AG08396 (cell line): ENCODE measurements at regions not wholly inside any gene's neighbourhood (a gene's known extent, or its start where the extent isn't known, plus 50 kb on each side); places are given as distances from the start of the nearest gene placed in this dataset.

ENCODE experiments used
- DNase-seq: peaks from one replicate; pipeline ENCODE4 v3.0.0; 2012; ENCODE audit warnings: low spot score, mixed read lengths

DNA sequence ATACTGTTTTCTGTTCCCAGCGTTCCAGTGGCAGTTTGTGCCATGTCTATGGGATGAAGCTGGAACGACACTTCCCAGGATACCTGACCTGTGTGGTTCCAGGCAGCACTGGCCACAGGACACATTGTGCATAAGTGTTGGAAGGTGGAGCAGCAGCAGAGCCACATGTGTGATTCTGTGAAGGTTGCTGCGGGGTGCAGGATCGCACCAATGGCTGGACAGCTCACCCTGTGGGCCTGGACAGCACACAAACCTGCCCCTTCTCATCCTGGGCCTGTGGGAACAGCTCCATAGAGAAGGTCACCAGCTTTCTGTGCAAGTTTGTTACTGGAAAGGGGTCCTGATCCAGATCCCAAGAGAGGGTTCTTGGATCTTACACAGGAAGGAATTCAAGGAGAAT lies 252.2 kb upstream of the RAB6C start:
- DNase-seq: no peak

DNA sequence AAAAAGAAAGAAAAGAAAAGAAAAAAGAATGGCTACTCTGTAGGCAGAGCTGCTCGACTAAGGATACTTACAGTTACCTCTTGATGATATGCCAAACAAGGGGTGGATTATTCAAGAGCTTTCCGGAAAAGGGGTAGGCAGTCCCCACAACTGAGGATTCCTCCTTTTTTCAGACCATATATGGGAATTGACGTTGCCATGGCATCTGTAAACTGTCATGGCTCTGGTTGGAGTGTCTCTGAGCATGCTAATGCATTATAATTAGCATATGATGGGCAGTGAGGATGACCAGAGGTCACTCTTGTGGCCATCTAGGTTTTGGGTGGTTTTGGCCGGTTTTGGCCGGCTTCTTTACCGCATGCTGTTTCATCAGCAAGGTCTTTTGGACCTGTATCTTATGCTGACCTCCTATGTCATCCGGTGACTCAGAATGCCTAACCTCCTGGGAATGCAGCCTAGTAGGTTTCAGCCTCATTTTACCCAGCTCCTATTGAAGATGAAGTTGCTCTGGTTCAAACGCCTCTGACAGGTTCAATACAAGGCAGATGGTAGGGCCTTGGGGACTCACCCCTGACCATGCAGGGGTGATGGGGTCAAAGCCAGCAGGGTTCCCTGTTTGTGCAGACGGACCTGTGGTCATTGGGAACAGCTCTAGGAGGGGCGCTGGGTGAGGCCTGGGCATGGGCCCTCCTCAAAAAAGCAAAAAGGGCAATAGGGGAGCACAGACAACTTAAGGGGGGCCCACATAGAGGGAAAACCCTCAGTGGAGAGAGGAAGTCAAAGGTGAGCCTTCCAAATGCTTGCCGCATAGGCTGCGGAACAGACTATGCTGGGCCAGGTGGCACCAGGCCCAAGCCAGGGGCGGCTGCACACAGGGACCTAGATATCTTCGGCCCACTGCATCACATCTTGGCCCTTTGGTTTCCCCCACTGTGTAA lies 251.2 kb upstream of the RAB6C start:
- DNase-seq: no peak

DNA sequence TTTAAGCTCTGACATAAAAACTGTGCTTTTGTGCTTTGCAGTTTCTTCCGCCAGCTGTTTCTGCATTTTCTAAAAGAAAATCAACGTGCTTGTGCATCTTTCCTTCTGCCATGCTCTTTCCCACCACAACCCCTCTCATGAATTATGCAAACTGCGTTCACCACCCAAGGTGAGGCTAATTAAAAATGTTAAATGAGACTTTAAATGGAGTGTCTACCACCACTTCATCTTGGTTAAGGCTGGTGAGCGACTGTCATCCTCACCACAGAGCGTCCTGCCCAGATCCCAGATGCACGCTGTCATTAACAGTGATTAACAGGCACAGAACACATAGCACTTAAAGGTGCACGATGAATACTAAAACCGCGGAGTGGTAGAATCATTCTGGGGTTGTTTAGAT lies 250.5 kb upstream of the RAB6C start:
- DNase-seq: no peak

DNA sequence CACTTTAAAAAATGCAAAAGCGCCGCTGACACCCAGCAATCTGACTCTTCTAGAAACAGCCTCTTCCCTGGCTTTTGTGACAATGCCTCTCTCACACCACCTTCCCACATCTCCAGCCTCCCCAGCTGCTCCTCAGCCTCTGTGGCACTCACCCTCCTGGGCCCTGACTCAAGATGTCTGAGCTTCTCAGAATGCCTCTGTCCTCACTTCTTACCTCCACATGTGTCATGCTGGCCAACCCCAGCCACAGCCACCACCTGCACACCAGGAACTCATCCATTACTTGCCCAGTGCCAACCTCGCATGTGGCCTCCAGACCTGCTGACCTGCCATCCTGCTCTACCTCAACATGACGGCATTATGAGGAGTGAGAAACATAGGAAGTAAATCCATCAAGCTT lies 249.8 kb upstream of the RAB6C start:
- no peak for DNase-seq

DNA sequence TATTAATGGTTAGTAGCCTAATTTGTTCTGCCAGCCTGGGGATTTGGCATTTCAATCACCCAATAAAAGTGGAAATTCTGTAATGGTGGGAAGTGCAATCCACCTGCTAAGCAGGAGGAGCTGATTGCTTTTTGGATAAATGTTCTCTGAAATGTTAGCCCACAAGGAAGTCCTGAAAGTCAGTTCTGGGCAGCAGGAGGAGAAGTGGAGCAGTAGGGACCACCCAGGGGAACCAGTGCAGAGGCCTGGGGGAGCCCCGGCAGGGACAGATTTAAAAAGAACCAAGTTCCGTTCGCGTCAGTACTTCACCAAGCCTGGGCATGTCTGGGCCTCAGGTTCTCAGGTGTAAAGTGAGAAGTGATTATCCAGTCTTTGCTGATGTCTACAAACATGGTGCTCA lies 248.5 kb upstream of the RAB6C start:
- DNase-seq: no peak

DNA sequence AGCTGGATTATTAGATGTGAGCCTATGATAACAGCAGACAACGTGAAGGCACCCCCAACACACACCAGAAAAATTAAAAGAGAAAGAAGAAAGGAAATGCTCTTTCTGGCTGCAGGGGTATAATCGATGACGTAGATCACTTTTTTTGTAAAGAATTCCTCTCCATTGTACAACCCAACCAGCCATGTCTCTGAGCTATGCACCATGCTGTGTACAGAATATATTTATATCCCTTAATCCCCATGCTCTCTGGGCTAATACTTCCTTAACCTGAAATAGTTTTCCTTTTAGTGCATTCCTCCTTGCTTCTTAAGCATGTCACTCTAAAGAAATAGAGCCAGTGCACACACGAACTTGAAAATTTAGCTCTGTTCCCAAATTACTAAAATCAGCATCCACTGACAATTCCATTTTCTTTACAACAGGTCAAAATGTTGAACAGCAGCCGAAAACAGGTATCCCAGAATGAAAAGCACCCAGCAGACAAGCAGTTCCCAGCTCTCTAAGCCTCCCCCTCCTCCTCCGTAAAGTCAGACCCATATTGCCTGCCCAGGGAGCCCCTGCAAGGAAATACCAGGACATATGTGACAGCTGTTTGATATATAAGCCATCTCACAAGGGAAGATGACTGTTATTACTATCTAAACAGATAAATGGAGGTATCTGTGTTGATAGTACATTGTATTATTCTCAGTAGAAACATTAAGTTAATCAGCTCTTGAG lies 247.4 kb upstream of the RAB6C start:
- DNase-seq: no peak

DNA sequence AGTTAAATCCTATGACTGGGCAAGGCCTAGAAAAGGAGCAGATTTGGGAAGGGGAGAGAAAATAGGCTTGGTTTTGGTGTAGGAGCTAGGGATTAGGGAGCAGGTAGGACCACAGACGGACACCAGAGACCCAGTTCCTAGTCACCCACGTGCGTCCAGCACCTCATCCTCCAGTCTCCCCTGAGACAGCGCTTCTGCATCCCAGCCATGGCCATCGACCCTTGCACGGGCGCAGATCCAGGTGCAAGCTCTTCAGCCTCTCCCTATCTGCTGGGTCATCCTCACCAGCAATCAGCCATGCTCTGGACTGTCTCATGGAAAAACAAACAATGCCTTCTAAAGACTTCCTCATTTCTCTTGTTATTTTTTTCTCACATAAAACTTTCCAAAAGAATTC lies 246.8 kb upstream of the RAB6C start:
- no peak for DNase-seq

DNA sequence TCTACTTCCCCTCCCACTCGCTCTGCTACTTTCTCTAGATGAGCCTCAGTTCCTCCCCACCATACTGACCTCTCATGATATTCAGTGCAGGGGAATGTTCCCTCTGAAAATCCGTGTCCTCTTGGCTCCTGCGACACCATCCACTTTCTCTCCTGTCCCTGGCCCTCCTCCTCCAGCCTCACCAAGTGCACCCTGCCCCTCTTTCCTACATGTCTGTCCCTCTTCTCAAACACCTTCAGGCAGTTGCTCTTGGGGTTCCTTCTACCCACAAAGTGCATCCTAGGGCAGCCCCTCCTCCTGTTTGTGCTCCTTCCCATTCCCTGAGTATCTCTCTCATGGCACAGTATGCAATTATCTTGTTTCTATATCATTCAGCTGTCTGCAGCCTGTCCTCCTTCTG lies 246.4 kb upstream of the RAB6C start:
- DNase-seq: no peak

DNA sequence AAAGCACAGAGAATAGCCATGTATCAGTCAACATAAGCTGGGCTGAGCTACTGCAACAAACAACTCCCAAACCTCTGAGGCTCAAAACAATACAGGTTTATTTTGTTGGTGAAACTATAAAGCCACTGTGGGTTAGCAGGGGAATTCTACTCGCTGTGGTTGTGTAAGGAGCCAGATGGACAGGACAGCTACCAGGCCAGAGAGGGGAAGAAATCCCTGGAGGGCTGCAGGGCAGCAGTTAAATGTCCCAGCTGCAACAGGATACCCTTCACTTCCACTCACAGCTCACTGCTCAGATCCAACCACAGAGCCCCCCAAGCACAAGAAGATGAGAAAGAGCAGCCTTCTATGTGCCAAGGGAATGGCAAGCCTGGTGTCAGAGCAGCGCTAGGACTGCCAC lies 245.9 kb upstream of the RAB6C start:
- no peak for DNase-seq

DNA sequence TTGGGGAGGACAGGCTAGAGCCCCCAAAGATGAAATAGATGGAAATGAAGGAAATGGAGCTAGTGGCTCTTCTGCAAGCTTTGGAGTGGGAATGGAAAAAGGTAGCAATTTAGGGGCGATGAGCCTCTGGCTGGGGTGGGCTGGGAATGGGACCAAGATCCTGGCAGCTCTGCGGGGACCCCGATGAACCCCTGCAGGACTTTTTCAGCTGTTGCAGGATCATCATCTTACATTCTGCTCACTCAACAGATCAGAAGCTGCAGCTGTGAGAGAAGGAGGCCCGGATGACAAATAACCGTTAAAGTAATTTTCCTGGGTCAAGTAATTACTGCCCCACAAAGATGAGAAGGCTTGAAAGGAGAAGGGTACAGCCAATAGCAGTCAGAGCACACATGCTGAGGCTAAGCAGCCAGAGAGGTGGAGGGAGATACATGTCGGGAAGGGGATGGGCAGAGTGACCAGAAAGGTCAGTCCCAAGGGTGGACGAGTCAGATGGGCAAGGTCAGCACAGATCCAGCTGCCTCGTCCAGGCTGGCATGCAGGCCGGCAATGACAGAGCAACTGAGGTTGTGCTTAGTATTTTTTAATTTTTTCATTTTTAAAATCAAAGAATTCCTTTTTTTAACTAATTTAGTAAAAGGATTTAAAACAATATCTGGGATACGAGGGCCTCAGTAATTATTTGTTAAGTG lies 245.0 kb upstream of the RAB6C start:
- no peak for DNase-seq

DNA sequence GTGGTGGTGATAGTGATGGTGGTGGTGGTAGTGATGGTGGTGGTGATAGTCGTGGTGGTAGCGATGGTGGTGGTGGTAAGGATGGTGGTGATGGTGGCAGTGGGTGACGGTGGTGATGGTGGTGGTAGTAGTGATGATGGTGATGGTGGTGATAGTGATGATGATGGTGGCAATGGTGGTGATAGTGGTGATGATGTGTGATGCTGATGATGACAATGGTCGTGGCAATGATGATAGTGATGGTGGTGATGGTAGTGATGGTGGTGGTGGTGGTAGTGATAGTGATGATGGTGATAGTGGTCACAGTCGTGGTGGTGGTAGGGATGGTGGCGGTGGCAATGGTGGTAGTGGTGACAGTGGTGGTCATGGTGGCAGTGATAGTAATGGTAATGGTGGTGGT lies 243.9 kb upstream of the RAB6C start:
- DNase-seq: no peak

DNA sequence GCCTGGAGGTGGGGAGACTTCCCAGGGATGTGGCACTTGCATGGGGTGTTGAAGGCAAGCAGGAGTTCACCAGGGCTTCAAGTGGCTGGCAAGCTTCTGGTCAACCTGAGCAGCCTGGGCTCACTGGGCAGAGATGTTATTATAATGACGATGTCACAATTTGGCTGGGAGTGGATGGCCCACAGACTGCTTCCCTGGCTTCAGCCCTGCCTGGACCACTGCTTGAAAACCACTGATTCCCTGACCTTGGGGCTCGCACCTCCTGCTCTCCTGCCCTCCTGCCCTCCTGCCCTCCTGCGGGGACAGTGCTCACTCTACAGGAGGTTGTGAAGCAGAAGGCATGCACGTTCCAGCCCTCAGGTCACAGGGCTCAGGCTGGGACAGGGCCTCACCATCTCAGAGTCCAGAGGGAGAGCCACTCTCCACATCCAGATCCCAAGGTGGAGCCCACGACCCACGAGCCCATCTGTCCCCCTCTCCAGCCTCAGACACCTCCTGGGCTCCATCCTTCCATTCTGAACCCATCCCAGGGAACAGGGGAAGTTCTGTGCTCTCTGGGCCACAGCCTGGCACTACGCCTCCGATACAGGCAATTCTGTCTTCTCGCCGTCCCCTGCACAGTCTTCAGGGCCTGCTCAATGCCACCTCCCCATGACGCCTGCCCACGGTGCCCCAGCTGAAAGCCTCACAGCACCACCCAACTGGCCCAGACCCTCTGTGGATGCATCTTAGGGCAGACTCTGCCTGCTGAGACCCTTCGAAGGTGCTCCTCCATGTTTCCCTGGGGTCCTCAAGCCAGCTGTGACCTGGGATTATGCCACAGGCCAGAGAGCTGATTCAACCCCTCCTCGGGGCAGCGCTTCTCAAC lies 241.6 kb upstream of the RAB6C start:
- DNase-seq: no peak

DNA sequence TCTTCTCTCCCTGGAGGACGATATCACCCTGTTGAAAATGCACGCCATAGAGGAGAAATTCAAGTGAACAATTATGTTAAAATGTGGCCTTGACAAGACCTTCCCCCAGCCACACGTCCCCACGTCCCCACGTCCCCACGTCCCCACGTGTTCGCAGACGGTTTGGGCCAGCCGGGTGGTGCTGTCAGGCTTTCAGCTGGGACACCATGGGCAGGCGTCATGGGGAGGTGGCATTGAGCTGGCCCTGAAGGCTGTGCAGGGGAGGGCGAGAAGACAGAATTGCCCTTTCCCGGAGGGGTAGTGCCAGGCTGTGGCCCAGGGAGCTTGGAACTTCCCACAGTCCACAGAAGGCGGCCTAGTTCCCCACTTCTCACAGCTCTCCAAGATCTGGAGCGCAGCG lies 240.7 kb upstream of the RAB6C start:
- DNase-seq: no peak

DNA sequence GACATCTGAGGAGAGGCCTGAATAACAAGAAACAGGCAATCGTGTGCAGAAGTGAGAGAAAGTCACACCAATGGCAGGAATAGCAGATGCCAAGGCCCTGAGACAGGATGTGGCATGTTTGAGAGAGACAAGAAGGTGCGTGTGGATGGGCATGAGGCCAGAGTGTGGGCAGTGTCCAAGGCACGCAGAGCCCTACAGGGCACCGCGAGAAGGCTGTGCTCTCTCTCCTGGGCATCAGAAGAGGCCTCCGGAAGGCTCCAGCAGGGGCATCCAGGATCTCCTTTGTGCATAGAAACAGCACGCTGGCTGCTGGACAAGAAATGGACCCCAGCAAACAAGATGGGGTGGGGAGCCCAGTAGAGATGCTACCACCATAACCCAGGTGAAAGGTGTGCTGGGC lies 239.0 kb upstream of the RAB6C start:
- DNase-seq: no peak

DNA sequence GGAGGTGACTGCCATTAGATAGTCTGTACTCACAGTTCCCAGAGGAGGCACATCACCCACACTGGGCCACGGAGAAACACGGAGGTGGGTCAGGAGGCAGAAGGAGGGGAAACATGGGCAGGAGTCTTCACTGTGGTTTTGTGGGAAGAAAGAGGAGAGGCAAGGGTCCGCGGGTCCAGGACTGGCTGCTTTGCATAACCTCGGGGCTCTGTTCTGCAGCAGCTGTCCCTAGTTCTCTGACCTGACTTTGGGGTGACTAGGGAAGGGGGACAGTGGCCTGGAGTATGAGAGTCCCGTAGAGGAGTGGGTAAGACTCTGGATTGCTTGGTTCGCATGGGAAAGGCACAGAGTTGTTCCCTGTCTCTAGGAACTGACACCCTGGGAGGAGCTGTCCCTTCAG lies 238.3 kb upstream of the RAB6C start:
- no peak for DNase-seq

DNA sequence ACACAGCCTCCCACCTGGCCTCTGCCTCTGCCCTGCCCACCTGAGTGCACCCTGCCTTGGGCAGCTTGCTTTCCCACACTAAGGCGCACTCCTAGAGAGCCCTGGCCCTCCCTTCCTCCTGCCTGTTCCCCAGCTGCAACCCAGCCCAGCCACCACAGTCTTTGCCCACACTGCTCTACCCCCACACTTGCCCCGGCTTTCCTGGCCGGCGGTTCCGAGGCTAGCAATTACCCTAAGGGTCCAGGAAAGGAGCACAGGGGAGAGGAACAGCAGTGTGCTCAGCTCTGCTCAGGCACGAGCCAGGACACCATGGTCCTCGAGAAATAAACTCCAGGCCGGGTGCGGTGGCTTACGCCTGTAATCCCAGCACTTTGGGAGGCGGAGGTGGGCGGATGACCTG lies 237.8 kb upstream of the RAB6C start:
- DNase-seq: no peak

DNA sequence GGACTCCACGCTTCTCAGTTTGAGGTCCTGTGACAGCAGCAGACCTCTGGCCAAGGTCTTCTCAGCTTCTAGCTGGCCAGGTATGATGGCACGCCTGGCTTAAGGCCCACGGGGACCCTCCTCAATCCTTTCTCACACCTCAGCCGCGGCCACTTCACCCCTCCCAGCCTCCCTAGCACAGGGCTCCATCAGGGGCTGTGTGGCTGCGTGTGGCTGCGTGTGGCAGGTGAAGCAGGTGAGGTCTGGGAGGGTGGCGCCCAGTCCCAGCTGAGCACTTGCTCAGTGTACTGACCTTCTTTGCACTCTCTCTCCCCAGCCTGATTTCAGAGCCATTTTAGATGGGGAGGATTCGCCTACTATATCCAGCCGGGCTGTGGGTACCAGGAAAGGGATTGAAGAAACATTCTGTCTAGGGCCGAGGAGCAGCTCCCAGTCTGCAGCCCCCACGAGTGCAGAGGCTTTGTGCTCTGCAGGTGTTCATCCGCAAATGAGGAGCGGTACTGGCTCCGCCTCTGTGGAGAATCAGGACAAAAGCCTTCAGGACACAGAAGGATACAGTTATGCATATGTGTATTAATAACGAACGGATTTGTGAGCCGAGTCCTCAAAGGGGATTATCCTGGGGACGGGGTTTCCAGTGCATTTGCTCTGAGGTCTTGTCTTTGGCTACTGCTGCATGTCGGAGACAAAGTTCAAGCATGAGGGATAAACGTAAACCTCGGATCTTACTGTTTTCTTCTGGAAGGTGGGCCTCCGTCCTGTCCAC lies 236.9 kb upstream of the RAB6C start:
- DNase-seq: no peak

DNA sequence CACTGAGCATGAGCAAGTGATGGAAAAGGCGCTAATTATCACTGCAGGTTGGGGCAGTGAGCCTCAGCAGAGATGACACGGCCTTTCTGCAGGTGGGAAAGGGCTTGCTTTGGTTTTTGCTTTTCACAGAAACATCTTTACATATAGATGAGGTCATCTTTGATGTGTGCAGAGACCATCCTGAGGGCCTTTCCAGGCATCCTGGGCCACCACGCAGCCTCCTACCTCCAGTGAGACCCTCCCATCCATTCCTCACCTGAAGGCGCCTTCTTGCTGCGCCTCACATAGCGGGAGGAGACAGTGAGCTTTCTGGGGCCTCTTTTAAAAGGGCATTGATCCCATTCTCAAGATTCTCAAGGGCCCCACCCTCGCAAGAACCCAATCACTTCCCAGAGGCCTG lies 235.3 kb upstream of the RAB6C start:
- DNase-seq: no peak

DNA sequence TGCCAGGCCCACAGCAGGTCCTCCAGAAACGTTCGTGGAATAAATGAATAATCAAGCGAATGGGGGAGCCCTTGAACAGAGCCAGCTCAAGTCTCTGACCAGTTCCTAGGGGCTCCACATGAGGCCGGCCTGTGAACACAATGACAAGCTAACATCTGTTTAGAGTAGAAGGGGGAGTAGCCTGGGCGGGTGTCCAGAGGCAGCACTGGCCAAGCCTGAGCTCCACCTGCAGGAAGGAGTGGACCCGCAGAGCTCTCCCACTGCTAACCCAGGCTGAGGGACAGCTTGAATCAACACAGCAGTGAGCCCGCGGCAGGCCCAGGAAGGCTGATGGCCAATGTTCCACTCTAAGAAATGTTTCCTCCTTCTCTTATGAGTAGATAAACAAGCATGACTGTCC lies 234.8 kb upstream of the RAB6C start:
- DNase-seq: no peak

DNA sequence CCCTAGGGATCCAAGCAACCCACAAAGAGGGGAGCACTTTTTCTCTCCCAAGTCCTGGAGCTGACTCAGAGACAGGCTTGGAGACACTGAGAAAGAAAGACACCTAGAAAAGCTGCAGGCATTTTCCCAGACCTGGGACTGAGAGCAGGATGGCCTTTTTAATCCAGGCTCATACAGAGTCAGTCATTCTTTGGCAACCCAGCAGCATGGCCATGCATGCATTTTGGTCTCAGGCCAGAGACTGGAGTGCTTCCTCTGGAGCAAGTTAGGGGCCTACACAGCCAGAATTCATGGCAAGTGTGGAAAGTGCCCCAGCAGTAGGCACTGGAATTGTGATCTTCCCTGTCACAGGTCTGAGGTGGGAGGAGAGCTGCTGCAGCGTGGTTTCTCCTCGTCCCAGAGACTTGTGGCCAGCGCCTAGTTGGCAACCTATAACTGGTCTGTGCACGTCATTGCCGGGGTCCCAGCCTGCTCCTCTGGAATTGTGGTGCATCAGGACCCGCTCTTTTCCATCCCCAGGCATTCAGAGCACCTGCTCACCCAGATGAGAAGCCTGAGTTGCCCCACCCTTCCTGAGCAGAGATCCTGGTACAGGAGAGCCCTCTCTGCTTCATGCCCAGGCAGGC lies 231.9 kb upstream of the RAB6C start:
- DNase-seq: no peak

DNA sequence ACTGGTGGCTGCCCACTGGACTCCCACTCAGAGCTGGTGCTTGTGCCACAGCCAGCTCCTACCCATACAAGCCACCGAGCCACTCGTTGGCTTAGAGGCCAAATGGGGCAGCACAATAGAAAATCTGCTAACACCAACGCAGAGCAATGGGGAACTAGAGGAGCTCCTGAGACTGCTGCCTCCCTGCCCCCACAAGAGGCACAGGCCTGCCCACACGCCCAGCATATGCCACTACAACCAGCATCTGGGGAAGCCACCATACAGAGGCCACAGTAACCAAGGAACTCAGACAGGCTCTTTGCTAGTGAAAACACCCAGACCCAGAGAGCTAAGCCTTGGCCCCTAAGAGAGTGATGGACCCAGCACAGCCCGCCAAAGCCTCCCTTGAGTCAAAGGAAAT lies 231.2 kb upstream of the RAB6C start:
- no peak for DNase-seq
